ENCODE measurements at regions not wholly inside any gene's neighbourhood (a gene's known extent, or its start where the extent isn't known, plus 50 kb on each side); places are given as distances from the start of the nearest gene placed in this dataset.
"Not testable (repeated sequence)": the region's sequence is repeated elsewhere in the genome, so short reads cannot be mapped to it uniquely, and the experiment has no call there.

DNA sequence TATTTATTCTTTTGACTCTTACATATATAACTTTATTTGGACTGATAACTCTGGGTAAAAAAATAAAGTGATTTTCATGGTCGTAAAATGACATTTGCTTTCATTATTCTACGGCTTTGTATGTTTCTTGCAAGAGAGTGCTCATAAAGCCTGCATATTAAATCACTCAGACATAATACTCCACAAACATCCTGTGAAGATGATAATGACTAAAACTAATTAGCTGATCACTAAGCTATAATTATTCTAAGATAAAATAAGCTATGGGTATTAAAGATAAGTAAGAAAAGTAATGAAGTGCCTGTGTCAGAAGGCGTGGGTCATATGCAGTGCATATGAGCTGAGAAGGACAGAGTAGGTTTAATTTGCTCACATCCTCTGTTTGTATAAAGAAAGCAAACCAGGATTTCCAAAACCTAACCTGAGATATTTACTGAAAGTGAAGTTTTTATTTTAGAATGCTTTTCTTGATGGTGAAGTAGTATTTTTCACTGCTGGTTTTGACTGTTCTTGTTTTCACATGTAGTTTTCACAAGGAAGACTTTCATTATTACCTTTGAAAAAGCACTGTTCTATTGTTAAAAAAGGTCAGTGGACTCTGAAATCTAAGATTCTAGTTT lies 278.8 kb downstream of the AMY1C start:
- Histone ChIP-seq H3K27me3 (ENCODE audit: control insufficient read depth, insufficient read depth, low read length) (no peaks in the 10 kb centered on the region), H3K4me3 (ENCODE audit: low read depth, low read length) (no peak overlapping the region), H3K36me3 (ENCODE audit: control insufficient read depth, insufficient read depth, low read length) (no peaks in the 10 kb centered on the region), H3K9me3 (ENCODE audit: control insufficient read depth, insufficient read depth, low read length) (no peaks in the 10 kb centered on the region), H3K9ac (ENCODE audit: low read depth, low read length) (no peak overlapping the region), H3K4me1 (ENCODE audit: control insufficient read depth, insufficient read depth, low read length) (no peaks in the 10 kb centered on the region)

DNA sequence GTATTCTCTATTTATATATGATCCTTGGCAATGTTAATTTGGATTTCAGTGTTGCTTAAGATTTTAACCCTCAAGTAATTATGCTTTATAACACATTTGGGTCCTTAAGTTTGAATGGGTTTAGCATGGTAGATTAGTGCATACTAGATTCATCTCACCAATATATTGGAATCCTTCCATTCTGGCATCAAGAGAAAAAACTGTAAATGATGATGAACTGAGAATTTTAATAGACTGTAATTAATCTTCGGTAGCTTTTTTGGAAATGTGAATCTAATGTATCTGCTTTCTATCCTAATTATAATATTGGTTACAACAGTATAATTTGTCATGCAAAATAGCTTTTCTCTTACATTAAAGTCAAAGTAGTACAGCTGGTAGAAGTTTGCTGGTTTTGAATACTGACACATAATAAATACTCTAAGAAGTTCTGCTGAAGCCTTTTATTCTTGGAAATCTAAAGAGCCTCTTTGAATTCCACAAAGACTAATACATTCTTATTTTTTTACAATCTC lies 279.8 kb downstream of the AMY1C start:
- Histone ChIP-seq H3K27me3 (ENCODE audit: control insufficient read depth, insufficient read depth, low read length) (no peaks in the 10 kb centered on the region), H3K9ac (ENCODE audit: low read depth, low read length) (no peak overlapping the region), H3K36me3 (ENCODE audit: control insufficient read depth, insufficient read depth, low read length) (no peaks in the 10 kb centered on the region), H3K9me3 (ENCODE audit: control insufficient read depth, insufficient read depth, low read length) (no peaks in the 10 kb centered on the region), H3K4me3 (ENCODE audit: low read depth, low read length) (no peak overlapping the region), H3K4me1 (ENCODE audit: control insufficient read depth, insufficient read depth, low read length) (no peaks in the 10 kb centered on the region)

DNA sequence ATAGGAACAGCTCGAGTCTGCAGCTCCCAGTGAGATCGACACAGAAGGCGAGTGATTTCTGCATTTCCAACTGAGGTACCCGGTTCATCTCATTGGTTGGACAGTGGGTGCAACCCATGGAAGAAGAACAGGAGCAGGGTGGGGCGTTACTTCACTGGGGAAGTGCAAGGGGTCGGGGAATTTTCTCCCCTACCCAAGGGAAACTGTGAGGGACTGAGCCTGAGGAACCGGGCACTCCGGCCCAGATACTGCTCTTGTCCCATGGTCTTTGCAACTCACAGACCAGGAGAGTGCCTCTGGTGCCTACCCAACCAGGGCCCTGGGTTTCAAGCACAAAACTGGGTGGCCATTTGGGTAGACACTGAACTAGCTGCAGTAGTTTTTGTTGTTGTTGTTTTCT lies 307.1 kb downstream of the AMY1C start:
- Histone ChIP-seq H3K9ac (ENCODE audit: low read depth, low read length) (no peak overlapping the region), H3K4me1 (ENCODE audit: control insufficient read depth, insufficient read depth, low read length) (no peaks in the 10 kb centered on the region), H3K4me3 (ENCODE audit: low read depth, low read length) (no peak overlapping the region), H3K27me3 (ENCODE audit: control insufficient read depth, insufficient read depth, low read length) (no peaks in the 10 kb centered on the region), H3K36me3 (ENCODE audit: control insufficient read depth, insufficient read depth, low read length) (no peaks in the 10 kb centered on the region), H3K9me3 (ENCODE audit: control insufficient read depth, insufficient read depth, low read length) (no peaks in the 10 kb centered on the region)

DNA sequence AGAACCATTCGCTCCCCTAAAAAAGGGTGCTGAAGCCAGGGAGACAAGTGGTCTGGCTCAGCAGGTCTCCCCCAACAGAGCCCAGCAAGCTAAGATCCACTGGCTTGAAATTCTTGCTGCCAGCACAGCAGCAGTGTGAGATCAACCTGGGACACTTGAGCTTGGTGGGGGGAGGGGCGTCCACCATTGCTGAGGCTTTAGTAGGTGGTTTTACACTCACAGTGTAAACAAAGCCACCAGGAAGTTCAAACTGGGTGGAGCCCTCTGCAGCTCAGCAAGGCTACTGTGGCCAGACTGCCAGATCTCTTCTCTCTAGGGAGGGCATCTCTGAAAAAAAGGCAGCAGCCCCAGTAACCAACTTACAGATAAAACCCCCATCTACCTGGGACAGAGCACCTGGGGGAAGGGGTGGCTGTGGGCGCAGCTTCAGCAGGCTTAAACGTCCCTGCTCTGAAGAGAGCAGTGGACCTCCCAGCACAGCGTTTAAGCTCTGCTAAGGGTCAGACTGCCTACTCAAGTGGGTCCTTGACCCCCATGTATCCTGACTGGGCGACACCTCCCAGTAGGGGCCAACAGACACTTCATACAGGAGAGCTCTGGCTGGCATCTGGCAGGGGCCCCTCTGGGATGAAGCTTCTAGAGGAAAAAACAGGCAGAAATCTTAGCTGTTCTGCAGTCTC lies 307.7 kb downstream of the AMY1C start:
- H3K36me3 ChIP-seq (ENCODE audit: control insufficient read depth, insufficient read depth, low read length); H3K9ac ChIP-seq (ENCODE audit: low read depth, low read length); H3K9me3 ChIP-seq (ENCODE audit: control insufficient read depth, insufficient read depth, low read length); H3K4me1 ChIP-seq (ENCODE audit: control insufficient read depth, insufficient read depth, low read length); H3K27me3 ChIP-seq (ENCODE audit: control insufficient read depth, insufficient read depth, low read length); H3K4me3 ChIP-seq (ENCODE audit: low read depth, low read length): not testable (repeated sequence)

DNA sequence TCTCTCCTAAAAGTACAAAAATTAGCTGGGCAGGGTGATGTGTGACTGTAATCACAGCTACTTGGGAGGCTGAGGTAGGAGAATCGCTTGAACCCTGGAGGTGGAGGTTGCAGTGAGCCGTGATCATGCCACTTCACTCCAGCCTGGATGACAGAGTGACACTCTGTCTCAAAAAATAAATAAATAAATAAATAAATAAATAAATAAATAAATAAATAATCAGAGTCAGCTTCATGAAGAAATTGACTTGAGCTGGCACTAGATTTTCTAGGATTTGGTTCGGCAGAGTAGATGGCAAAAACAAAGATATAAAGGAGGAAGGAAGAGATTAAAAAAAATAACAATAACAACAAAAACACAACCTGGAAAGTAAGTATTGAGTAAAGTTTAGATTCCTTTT lies 311.9 kb downstream of the AMY1C start:
- not testable (repeated sequence) for H3K4me1 ChIP-seq (ENCODE audit: control insufficient read depth, insufficient read depth, low read length); H3K4me3 ChIP-seq (ENCODE audit: low read depth, low read length); H3K27me3 ChIP-seq (ENCODE audit: control insufficient read depth, insufficient read depth, low read length); H3K9ac ChIP-seq (ENCODE audit: low read depth, low read length); H3K36me3 ChIP-seq (ENCODE audit: control insufficient read depth, insufficient read depth, low read length); H3K9me3 ChIP-seq (ENCODE audit: control insufficient read depth, insufficient read depth, low read length)

DNA sequence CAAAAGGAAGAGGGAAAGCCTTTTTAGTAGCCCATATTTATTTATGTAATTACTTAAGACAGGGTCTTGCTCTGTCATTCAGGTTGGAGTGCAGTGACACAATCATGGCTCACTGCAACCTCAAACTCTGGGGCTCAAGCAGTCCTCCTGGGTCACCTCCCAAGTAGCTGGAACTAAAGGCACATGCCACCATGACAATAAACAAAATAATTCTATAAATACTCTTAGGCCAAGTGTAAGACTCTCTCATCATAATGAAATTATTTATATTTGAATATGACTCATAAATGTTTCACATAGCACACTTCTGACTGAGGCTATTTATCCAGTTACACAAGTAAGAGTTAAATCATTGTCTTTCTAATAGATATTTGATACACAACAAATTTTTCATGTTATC lies 314.7 kb downstream of the AMY1C start:
- Histone ChIP-seq H3K9ac (ENCODE audit: low read depth, low read length) (no peak overlapping the region), H3K4me1 (ENCODE audit: control insufficient read depth, insufficient read depth, low read length) (no peaks in the 10 kb centered on the region), H3K27me3 (ENCODE audit: control insufficient read depth, insufficient read depth, low read length) (no peaks in the 10 kb centered on the region), H3K36me3 (ENCODE audit: control insufficient read depth, insufficient read depth, low read length) (no peaks in the 10 kb centered on the region), H3K9me3 (ENCODE audit: control insufficient read depth, insufficient read depth, low read length) (no peaks in the 10 kb centered on the region), H3K4me3 (ENCODE audit: low read depth, low read length) (no peak overlapping the region)

DNA sequence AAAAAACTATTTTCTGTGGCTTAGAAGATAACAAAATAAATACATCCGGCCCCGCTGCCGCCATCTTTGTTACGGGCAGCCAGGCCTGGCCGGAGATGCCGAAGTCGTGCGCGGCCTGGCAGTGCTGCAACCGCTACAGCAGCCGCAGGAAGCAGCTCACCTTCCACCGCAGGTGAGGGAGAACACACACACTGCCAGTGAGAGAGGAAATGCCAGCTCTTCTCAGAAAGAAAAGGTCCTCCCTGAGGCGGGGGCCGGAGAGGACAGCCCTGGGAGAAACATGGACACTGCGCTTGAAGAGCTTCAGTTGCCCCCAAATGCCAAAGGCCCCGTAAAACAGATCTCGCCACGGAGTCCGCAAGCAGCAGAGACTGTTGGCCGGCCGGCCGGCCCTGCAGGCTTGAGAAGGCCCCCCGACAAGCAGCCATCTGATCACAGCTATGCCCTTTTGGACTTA lies 323.2 kb downstream of the AMY1C start:
- no peaks in the 10 kb centered on the region for H3K36me3 ChIP-seq (ENCODE audit: control insufficient read depth, insufficient read depth, low read length)
- no peaks in the 10 kb centered on the region for H3K9me3 ChIP-seq (ENCODE audit: control insufficient read depth, insufficient read depth, low read length)
- H3K4me3 ChIP-seq (ENCODE audit: low read depth, low read length) = no peak overlapping the region
- H3K9ac ChIP-seq (ENCODE audit: low read depth, low read length) = no peak overlapping the region
- H3K27me3 ChIP-seq (ENCODE audit: control insufficient read depth, insufficient read depth, low read length) = no peaks in the 10 kb centered on the region
- H3K4me1 ChIP-seq (ENCODE audit: control insufficient read depth, insufficient read depth, low read length) = no peaks in the 10 kb centered on the region

DNA sequence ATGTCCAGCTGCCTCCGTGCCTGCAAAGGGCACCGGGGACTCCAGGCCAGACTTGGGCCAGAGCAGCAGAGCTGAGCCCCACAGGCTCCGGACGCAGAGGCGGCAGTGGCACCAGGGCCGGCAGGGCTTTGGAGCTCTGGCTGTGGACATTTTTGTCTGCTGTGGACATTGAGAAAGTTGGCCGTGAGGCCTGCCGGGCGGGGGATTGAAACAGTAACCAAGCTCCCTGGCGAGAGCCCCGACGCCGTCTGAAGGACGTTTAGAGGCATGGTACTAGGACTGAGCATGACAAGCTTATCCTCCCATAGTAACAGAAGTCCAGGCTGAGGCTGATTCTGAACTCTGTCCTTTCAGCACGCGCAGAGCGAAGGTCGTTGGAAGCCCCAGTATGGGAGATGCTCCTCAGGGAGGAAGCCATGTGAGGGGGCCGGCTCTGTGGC lies 323.8 kb downstream of the AMY1C start:
- H3K4me3 ChIP-seq (ENCODE audit: low read depth, low read length) = no peak overlapping the region
- no peaks in the 10 kb centered on the region for H3K4me1 ChIP-seq (ENCODE audit: control insufficient read depth, insufficient read depth, low read length)
- H3K9ac ChIP-seq (ENCODE audit: low read depth, low read length) = no peak overlapping the region
- no peaks in the 10 kb centered on the region for H3K36me3 ChIP-seq (ENCODE audit: control insufficient read depth, insufficient read depth, low read length)
- no peaks in the 10 kb centered on the region for H3K9me3 ChIP-seq (ENCODE audit: control insufficient read depth, insufficient read depth, low read length)
- H3K27me3 ChIP-seq (ENCODE audit: control insufficient read depth, insufficient read depth, low read length) = no peaks in the 10 kb centered on the region

DNA sequence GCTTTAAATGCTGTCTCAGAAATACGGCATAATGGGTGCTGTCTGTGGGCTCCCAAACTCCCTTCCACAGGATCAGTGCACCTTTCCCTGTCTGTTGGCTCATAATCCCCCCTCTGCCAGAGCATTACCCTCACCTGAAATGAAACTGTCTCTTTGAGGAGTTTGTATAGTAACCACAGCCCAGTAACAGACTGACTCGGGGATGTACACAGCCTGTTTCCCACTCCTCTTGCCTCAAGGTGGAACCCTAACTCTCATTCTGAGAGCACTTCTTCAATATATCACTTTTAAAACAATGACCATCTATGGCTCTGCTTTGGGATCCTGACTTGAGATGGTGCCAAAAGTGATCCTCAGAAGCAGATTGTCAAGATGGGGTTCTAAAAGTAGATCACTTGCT lies 332.5 kb downstream of the AMY1C start:
- Histone ChIP-seq H3K4me3 (ENCODE audit: low read depth, low read length) (no peak overlapping the region), H3K36me3 (ENCODE audit: control insufficient read depth, insufficient read depth, low read length) (no peaks in the 10 kb centered on the region), H3K4me1 (ENCODE audit: control insufficient read depth, insufficient read depth, low read length) (peaks cover 8% of the 10 kb centered on the region), H3K9ac (ENCODE audit: low read depth, low read length) (no peak overlapping the region), H3K9me3 (ENCODE audit: control insufficient read depth, insufficient read depth, low read length) (no peaks in the 10 kb centered on the region), H3K27me3 (ENCODE audit: control insufficient read depth, insufficient read depth, low read length) (no peaks in the 10 kb centered on the region)

DNA sequence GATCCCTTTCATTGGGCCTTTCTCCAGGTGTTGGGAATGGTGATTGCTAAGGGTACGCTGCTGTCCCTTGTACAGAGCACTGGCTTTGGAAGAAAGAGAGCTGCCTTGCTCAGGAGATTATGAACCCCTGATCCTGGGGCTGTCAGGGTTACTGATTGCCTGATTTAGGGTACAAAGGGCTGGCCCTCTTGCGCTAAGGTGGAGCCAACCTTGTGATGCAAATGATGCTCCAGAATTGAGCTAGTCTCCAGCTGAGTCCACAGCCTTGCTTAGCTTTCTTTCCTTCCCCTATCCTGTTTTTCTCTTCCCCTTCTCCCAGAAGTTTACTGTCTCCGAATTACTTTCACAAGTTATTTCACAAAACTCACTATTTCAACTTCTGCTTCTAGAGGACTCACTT lies 334.7 kb downstream of the AMY1C start:
- no peaks in the 10 kb centered on the region for H3K36me3 ChIP-seq (ENCODE audit: control insufficient read depth, insufficient read depth, low read length)
- peaks cover 8% of the 10 kb centered on the region for H3K4me1 ChIP-seq (ENCODE audit: control insufficient read depth, insufficient read depth, low read length)
- no peak overlapping the region for H3K9ac ChIP-seq (ENCODE audit: low read depth, low read length)
- H3K4me3 ChIP-seq (ENCODE audit: low read depth, low read length) = no peak overlapping the region
- no peaks in the 10 kb centered on the region for H3K9me3 ChIP-seq (ENCODE audit: control insufficient read depth, insufficient read depth, low read length)
- H3K27me3 ChIP-seq (ENCODE audit: control insufficient read depth, insufficient read depth, low read length) = no peaks in the 10 kb centered on the region

DNA sequence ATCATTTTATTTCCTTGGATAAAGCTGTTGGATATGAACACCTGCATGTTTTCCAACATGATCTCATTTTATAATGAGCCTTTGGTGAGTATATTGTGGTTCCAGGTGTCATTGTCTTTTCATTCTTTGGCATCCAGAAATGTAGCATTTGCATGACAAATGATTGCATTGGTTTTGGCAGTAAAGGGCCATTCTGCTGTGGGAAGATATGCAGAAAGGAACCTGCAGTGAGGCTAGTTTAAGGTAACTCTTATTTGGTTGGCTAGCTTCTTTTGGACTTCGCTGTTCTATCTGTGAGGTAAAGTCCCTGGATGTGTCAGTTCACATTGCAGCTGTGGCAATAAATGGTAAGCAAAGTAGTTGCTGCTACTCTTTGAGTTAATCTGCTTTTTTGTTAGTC lies 343.0 kb downstream of the AMY1C start:
- H3K36me3 ChIP-seq (ENCODE audit: control insufficient read depth, insufficient read depth, low read length) = no peaks in the 10 kb centered on the region
- H3K9ac ChIP-seq (ENCODE audit: low read depth, low read length) = no peak overlapping the region
- H3K4me3 ChIP-seq (ENCODE audit: low read depth, low read length) = no peak overlapping the region
- H3K9me3 ChIP-seq (ENCODE audit: control insufficient read depth, insufficient read depth, low read length) = no peaks in the 10 kb centered on the region
- H3K4me1 ChIP-seq (ENCODE audit: control insufficient read depth, insufficient read depth, low read length) = peaks cover 8% of the 10 kb centered on the region
- H3K27me3 ChIP-seq (ENCODE audit: control insufficient read depth, insufficient read depth, low read length) = no peaks in the 10 kb centered on the region

DNA sequence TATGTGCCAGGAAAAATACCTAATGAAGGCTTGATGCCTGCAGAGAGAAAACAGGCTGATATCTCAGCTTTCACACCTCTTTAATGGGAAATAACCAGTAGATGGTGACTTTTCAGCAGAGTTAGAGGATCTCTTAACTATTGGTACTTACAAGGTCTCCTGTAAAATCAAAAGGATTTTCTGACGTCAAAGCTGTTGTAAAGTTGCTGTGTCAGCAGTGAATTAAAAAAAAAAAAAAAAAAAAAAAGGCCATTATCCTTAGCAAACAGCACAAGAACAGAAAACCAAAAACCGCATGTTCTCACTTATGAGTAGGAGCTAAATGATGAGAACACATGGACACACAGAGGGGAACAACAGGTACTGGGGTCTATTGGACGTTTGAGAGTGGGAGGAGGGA lies 349.1 kb downstream of the AMY1C start:
- no peaks in the 10 kb centered on the region for H3K36me3 ChIP-seq (ENCODE audit: control insufficient read depth, insufficient read depth, low read length)
- no peak overlapping the region for H3K4me3 ChIP-seq (ENCODE audit: low read depth, low read length)
- no peaks in the 10 kb centered on the region for H3K27me3 ChIP-seq (ENCODE audit: control insufficient read depth, insufficient read depth, low read length)
- H3K4me1 ChIP-seq (ENCODE audit: control insufficient read depth, insufficient read depth, low read length) = no peaks in the 10 kb centered on the region
- no peak overlapping the region for H3K9ac ChIP-seq (ENCODE audit: low read depth, low read length)
- no peaks in the 10 kb centered on the region for H3K9me3 ChIP-seq (ENCODE audit: control insufficient read depth, insufficient read depth, low read length)

Measured in iPS-15b (cell line).